Memory B cell (primary cell): ENCODE measurements at regions not wholly inside any gene's neighbourhood (a gene's known extent, or its start where the extent isn't known, plus 50 kb on each side); places are given as distances from the start of the nearest gene placed in this dataset.

Source experiments
- ATAC-seq: fragments of 150-1000 bp; cut with Tn5 transposase; 2 replicates; pipeline ENCODE4 v1.10.0; 2021; ENCODE audit warnings: low read depth, mild to moderate bottlenecking, moderate library complexity
- DNase-seq, 2 donors: peaks; one replicate each; pipeline ENCODE4 v3.0.0; 2022; ENCODE audit warnings: low spot score in 2 of 2
- H3K27ac Mint-ChIP-seq: one replicate; pipeline ENCODE4 v1.8.0; 2022; ENCODE audit warnings: mild to moderate bottlenecking, moderate library complexity, mixed read lengths
- H3K27me3 Mint-ChIP-seq: one replicate; pipeline ENCODE4 v1.8.0; 2022; ENCODE audit warnings: mixed read lengths
- H3K36me3 Mint-ChIP-seq: one replicate; pipeline ENCODE4 v1.8.0; 2022; ENCODE audit warnings: mild to moderate bottlenecking, mixed read lengths
- H3K4me1 Mint-ChIP-seq: one replicate; pipeline ENCODE4 v1.8.0; 2022; ENCODE audit warnings: mixed read lengths
- H3K4me3 Mint-ChIP-seq: one replicate; pipeline ENCODE4 v1.8.0; 2022; ENCODE audit warnings: mild to moderate bottlenecking, moderate library complexity, mixed read lengths
- H3K9me3 Mint-ChIP-seq: one replicate; pipeline ENCODE4 v1.8.0; 2022; ENCODE audit warnings: mixed read lengths

- no peak for DNase-seq
- Mint-ChIP-seq H3K27ac (no peak overlapping the region), H3K36me3 (no peaks in the 10 kb centered on the region), H3K4me3 (no peak overlapping the region), H3K9me3 (no peaks in the 10 kb centered on the region), H3K4me1 (no peaks in the 10 kb centered on the region), H3K27me3 (no peaks in the 10 kb centered on the region)
- ATAC-seq: no peak
Measured at GRCh38 chr13:33624253-33624652, 193.7 kb upstream of the RFC3 start.

- ATAC-seq: no peak
- H3K9me3 Mint-ChIP-seq: no peaks in the 10 kb centered on the region
- no peaks in the 10 kb centered on the region for H3K27me3 Mint-ChIP-seq
- DNase-seq: no peak
- no peaks in the 10 kb centered on the region for H3K36me3 Mint-ChIP-seq
- H3K27ac Mint-ChIP-seq: no peak overlapping the region
- no peaks in the 10 kb centered on the region for H3K4me1 Mint-ChIP-seq
- H3K4me3 Mint-ChIP-seq: no peak overlapping the region
Measured at GRCh38 chr13:33624740-33625139, 193.2 kb upstream of the RFC3 start.

- H3K27ac Mint-ChIP-seq: no peak overlapping the region
- H3K4me3 Mint-ChIP-seq: no peak overlapping the region
- H3K27me3 Mint-ChIP-seq: no peaks in the 10 kb centered on the region
- no peaks in the 10 kb centered on the region for H3K36me3 Mint-ChIP-seq
- H3K9me3 Mint-ChIP-seq: no peaks in the 10 kb centered on the region
- no peaks in the 10 kb centered on the region for H3K4me1 Mint-ChIP-seq
- DNase-seq (no peak), ATAC-seq (no peak)
Measured at GRCh38 chr13:33626407-33626806, 191.5 kb upstream of the RFC3 start.

- no peaks in the 10 kb centered on the region for H3K27me3 Mint-ChIP-seq
- no peak overlapping the region for H3K27ac Mint-ChIP-seq
- H3K4me3 Mint-ChIP-seq: no peak overlapping the region
- H3K4me1 Mint-ChIP-seq: no peaks in the 10 kb centered on the region
- no peaks in the 10 kb centered on the region for H3K36me3 Mint-ChIP-seq
- ATAC-seq: no peak
- DNase-seq: no peak
- no peaks in the 10 kb centered on the region for H3K9me3 Mint-ChIP-seq
Measured at GRCh38 chr13:33628662-33629061, 189.3 kb upstream of the RFC3 start.

- DNase-seq: no peak
- no peak overlapping the region for H3K27ac Mint-ChIP-seq
- H3K27me3 Mint-ChIP-seq: no peaks in the 10 kb centered on the region
- no peaks in the 10 kb centered on the region for H3K9me3 Mint-ChIP-seq
- H3K36me3 Mint-ChIP-seq: no peaks in the 10 kb centered on the region
- no peak overlapping the region for H3K4me3 Mint-ChIP-seq
- no peak for ATAC-seq
- no peaks in the 10 kb centered on the region for H3K4me1 Mint-ChIP-seq
Measured at GRCh38 chr13:33629605-33630360, 188.2 kb upstream of the RFC3 start.

- ATAC-seq: no peak
- H3K4me1 Mint-ChIP-seq: peaks cover 7% of the 10 kb centered on the region
Measured at GRCh38 chr13:33633701-33634545, 184.0 kb upstream of the RFC3 start.

GRCh38 chr13:33634546-33634982 lies 183.4 kb upstream of the RFC3 start:
- H3K9me3 Mint-ChIP-seq: no peaks in the 10 kb centered on the region

More at GRCh38 chr13:33633701-33634545, 184.0 kb upstream of the RFC3 start:
- Mint-ChIP-seq H3K27ac (no peak overlapping the region), H3K36me3 (no peaks in the 10 kb centered on the region), H3K27me3 (no peaks in the 10 kb centered on the region), H3K4me3 (no peak overlapping the region), H3K9me3 (no peaks in the 10 kb centered on the region)
- DNase-seq: no peak

GRCh38 chr13:33636243-33636642 lies 181.7 kb upstream of the RFC3 start:
- ATAC-seq: no peak
- H3K4me1 Mint-ChIP-seq: peaks cover 14% of the 10 kb centered on the region
- H3K27me3 Mint-ChIP-seq: no peaks in the 10 kb centered on the region
- H3K36me3 Mint-ChIP-seq: no peaks in the 10 kb centered on the region
- H3K9me3 Mint-ChIP-seq: no peaks in the 10 kb centered on the region
- H3K4me3 Mint-ChIP-seq: no peak overlapping the region
- no peak for DNase-seq
- H3K27ac Mint-ChIP-seq: no peak overlapping the region

More at GRCh38 chr13:33634546-33634982, 183.4 kb upstream of the RFC3 start:
- peaks cover 11% of the 10 kb centered on the region for H3K4me1 Mint-ChIP-seq
- H3K4me3 Mint-ChIP-seq: no peak overlapping the region
- ATAC-seq (no peak), DNase-seq (no peak)
- H3K27me3 Mint-ChIP-seq: no peaks in the 10 kb centered on the region
- H3K36me3 Mint-ChIP-seq: no peaks in the 10 kb centered on the region
- no peak overlapping the region for H3K27ac Mint-ChIP-seq

GRCh38 chr13:33636955-33637670 lies 180.8 kb upstream of the RFC3 start:
- H3K36me3 Mint-ChIP-seq: no peaks in the 10 kb centered on the region
- ATAC-seq: peak; percentile 34
- no peak for DNase-seq
- H3K9me3 Mint-ChIP-seq: no peaks in the 10 kb centered on the region
- no peak overlapping the region for H3K4me3 Mint-ChIP-seq
- peaks cover 14% of the 10 kb centered on the region for H3K4me1 Mint-ChIP-seq
- H3K27ac Mint-ChIP-seq: no peak overlapping the region
- H3K27me3 Mint-ChIP-seq: no peaks in the 10 kb centered on the region

GRCh38 chr13:33637978-33638743 lies 179.8 kb upstream of the RFC3 start:
- Mint-ChIP-seq H3K4me1 (peaks cover 14% of the 10 kb centered on the region), H3K27ac (no peak overlapping the region), H3K36me3 (no peaks in the 10 kb centered on the region), H3K27me3 (no peaks in the 10 kb centered on the region), H3K9me3 (no peaks in the 10 kb centered on the region), H3K4me3 (no peak overlapping the region)
- ATAC-seq (no peak), DNase-seq (no peak)

GRCh38 chr13:33639158-33639557 lies 178.8 kb upstream of the RFC3 start:
- no peak for ATAC-seq
- H3K36me3 Mint-ChIP-seq: no peaks in the 10 kb centered on the region
- H3K4me1 Mint-ChIP-seq: peaks cover 14% of the 10 kb centered on the region
- no peaks in the 10 kb centered on the region for H3K27me3 Mint-ChIP-seq
- H3K4me3 Mint-ChIP-seq: no peak overlapping the region
- H3K9me3 Mint-ChIP-seq: no peaks in the 10 kb centered on the region
- DNase-seq: no peak
- H3K27ac Mint-ChIP-seq: no peak overlapping the region

GRCh38 chr13:33639626-33640080 lies 178.3 kb upstream of the RFC3 start:
- Mint-ChIP-seq H3K27me3 (no peaks in the 10 kb centered on the region), H3K4me3 (peak overlapping the region; percentile 16), H3K27ac (no peak overlapping the region), H3K9me3 (no peaks in the 10 kb centered on the region), H3K4me1 (peaks cover 17% of the 10 kb centered on the region), H3K36me3 (no peaks in the 10 kb centered on the region)
- DNase-seq (no peak), ATAC-seq (peak; percentile 63)

- no peaks in the 10 kb centered on the region for H3K36me3 Mint-ChIP-seq
- no peak overlapping the region for H3K27ac Mint-ChIP-seq
- H3K4me1 Mint-ChIP-seq: peaks cover 17% of the 10 kb centered on the region
Measured at GRCh38 chr13:33640832-33641231, 177.1 kb upstream of the RFC3 start.

More at GRCh38 chr13:33640832-33641231, 177.1 kb upstream of the RFC3 start:
- Mint-ChIP-seq H3K4me3 (no peak overlapping the region), H3K9me3 (no peaks in the 10 kb centered on the region), H3K27me3 (no peaks in the 10 kb centered on the region)
- ATAC-seq (no peak), DNase-seq (no peak)
